Body of pancreas (tissue), 4 donors: ENCODE measurements at regions not wholly inside any gene's neighbourhood (a gene's known extent, or its start where the extent isn't known, plus 50 kb on each side); places are given as distances from the start of the nearest gene placed in this dataset.

Experiments
- CTCF ChIP-seq, 7 experiments: fragments of 450-650 bp in 4 of 7; fragments of 200-600 bp in 3 of 7; sonication (generic) in 3 of 7; IDR thresholded peaks; one replicate each; pipeline ENCODE4 v1.5.1; 2016 to 2019; ENCODE audit warnings: antibody characterized with exemption in 7 of 7
- POLR2A ChIP-seq, 3 donors: fragments of 450-650 bp; IDR thresholded peaks; one replicate each; pipeline ENCODE4 v1.6.1; 2016; ENCODE audit warnings: antibody characterized with exemption in 3 of 3, mild to moderate bottlenecking in 2 of 3

GRCh38 chr2:172323861-172324597 is 103.4 kb upstream of the ITGA6 start:
- TF ChIP-seq CTCF (IDR thresholded peaks at IDR 0.05) (no peak), POLR2A (IDR thresholded peaks at IDR 0.05) (no peak)
